ENCODE measurements at regions not wholly inside any gene's neighbourhood (a gene's known extent, or its start where the extent isn't known, plus 50 kb on each side); places are given as distances from the start of the nearest gene placed in this dataset.

DNA sequence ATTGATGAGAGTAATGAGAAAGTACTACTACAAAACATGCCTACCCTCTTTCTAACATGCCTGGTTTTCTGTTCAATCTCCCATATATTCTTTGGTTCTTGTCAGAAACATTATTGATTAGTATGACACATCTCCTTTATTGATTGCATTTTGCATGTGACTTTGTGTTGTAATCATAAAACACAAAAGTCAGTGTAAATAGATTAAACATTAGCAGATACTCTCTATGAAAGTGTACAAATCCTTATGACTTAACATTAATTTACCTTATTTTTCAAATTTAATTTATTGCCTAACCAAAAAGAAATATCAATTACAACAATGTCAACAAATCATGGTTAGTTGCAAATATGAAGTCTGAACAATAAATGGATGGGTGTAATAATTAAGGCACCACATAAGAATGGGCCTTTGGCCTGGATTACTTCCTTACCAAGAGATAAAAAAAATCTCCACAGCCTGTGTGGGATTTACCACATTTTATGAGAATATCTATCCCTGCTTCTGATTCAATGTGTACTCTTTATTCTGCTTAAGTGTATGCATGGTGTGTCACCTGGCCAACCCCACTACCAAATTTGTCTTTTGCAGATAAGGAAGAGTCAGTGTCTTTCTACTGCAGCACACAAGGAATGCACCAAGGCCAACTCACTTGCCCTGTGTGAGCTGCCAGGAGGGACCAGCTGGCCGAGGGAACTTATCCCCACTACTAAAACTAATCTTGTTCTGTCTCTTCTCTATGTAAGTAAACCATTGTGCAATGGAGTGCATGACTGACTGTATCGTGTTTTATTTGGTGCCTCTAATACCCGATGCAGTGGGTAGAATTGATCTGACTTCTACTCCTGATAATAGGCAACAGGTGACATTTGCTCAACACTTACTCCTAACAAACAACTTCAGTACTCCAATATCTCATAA, 1001.9 kb upstream of the CDH10 start:
- TF ChIP-seq ZFP30 (CRISPR knock-in tag; IDR thresholded peaks at IDR 0.05) (no peak), ZNF70 (CRISPR knock-in tag; IDR thresholded peaks at IDR 0.05) (no peak), ZNF565 (CRISPR knock-in tag; conservative IDR thresholded peaks at IDR 0.05; ENCODE audit: low read depth) (no peak), BACH2 (CRISPR knock-in tag; IDR thresholded peaks at IDR 0.05; ENCODE audit: borderline replicate concordance) (no peak), ISL1 (CRISPR knock-in tag; IDR thresholded peaks at IDR 0.05) (no peak), OSR1 (CRISPR knock-in tag; IDR thresholded peaks at IDR 0.05) (no peak), ESRRG (CRISPR knock-in tag; IDR thresholded peaks at IDR 0.05) (no peak), CSDC2 (CRISPR knock-in tag; IDR thresholded peaks at IDR 0.05) (no peak), ZNF8 (CRISPR knock-in tag; IDR thresholded peaks at IDR 0.05) (no peak), TOX (CRISPR knock-in tag; IDR thresholded peaks at IDR 0.05; ENCODE audit: borderline replicate concordance) (no peak), ARNTL (CRISPR knock-in tag; IDR thresholded peaks at IDR 0.05; ENCODE audit: borderline replicate concordance, low read depth) (no peak), SNAI2 (CRISPR knock-in tag; IDR thresholded peaks at IDR 0.05) (no peak), PPARA (CRISPR knock-in tag; IDR thresholded peaks at IDR 0.05; ENCODE audit: borderline replicate concordance) (no peak), TCF4 (CRISPR knock-in tag; IDR thresholded peaks at IDR 0.05; ENCODE audit: borderline replicate concordance) (no peak), RARB (CRISPR knock-in tag; IDR thresholded peaks at IDR 0.05) (no peak), ZC3H10 (CRISPR knock-in tag; IDR thresholded peaks at IDR 0.05) (no peak)
- TF ChIP-seq, protein P1, sequence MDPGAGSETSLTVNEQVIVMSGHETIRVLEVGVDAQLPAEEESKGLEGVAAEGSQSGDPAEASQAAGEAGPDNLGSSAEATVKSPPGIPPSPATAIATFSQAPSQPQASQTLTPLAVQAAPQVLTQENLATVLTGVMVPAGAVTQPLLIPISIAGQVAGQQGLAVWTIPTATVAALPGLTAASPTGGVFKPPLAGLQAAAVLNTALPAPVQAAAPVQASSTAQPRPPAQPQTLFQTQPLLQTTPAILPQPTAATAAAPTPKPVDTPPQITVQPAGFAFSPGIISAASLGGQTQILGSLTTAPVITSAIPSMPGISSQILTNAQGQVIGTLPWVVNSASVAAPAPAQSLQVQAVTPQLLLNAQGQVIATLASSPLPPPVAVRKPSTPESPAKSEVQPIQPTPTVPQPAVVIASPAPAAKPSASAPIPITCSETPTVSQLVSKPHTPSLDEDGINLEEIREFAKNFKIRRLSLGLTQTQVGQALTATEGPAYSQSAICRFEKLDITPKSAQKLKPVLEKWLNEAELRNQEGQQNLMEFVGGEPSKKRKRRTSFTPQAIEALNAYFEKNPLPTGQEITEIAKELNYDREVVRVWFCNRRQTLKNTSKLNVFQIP (CRISPR knock-in tag; IDR thresholded peaks at IDR 0.05; ENCODE audit: borderline replicate concordance, low read depth), result no peak
- TF ChIP-seq, protein P2, sequence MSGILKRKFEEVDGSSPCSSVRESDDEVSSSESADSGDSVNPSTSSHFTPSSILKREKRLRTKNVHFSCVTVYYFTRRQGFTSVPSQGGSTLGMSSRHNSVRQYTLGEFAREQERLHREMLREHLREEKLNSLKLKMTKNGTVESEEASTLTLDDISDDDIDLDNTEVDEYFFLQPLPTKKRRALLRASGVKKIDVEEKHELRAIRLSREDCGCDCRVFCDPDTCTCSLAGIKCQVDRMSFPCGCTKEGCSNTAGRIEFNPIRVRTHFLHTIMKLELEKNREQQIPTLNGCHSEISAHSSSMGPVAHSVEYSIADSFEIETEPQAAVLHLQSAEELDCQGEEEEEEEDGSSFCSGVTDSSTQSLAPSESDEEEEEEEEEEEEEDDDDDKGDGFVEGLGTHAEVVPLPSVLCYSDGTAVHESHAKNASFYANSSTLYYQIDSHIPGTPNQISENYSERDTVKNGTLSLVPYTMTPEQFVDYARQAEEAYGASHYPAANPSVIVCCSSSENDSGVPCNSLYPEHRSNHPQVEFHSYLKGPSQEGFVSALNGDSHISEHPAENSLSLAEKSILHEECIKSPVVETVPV (CRISPR knock-in tag; IDR thresholded peaks at IDR 0.05), result no peak
- TF ChIP-seq, protein P3, sequence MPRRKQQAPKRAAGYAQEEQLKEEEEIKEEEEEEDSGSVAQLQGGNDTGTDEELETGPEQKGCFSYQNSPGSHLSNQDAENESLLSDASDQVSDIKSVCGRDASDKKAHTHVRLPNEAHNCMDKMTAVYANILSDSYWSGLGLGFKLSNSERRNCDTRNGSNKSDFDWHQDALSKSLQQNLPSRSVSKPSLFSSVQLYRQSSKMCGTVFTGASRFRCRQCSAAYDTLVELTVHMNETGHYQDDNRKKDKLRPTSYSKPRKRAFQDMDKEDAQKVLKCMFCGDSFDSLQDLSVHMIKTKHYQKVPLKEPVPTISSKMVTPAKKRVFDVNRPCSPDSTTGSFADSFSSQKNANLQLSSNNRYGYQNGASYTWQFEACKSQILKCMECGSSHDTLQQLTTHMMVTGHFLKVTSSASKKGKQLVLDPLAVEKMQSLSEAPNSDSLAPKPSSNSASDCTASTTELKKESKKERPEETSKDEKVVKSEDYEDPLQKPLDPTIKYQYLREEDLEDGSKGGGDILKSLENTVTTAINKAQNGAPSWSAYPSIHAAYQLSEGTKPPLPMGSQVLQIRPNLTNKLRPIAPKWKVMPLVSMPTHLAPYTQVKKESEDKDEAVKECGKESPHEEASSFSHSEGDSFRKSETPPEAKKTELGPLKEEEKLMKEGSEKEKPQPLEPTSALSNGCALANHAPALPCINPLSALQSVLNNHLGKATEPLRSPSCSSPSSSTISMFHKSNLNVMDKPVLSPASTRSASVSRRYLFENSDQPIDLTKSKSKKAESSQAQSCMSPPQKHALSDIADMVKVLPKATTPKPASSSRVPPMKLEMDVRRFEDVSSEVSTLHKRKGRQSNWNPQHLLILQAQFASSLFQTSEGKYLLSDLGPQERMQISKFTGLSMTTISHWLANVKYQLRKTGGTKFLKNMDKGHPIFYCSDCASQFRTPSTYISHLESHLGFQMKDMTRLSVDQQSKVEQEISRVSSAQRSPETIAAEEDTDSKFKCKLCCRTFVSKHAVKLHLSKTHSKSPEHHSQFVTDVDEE (CRISPR knock-in tag; IDR thresholded peaks at IDR 0.05), result no peak
- TF ChIP-seq, protein P4, sequence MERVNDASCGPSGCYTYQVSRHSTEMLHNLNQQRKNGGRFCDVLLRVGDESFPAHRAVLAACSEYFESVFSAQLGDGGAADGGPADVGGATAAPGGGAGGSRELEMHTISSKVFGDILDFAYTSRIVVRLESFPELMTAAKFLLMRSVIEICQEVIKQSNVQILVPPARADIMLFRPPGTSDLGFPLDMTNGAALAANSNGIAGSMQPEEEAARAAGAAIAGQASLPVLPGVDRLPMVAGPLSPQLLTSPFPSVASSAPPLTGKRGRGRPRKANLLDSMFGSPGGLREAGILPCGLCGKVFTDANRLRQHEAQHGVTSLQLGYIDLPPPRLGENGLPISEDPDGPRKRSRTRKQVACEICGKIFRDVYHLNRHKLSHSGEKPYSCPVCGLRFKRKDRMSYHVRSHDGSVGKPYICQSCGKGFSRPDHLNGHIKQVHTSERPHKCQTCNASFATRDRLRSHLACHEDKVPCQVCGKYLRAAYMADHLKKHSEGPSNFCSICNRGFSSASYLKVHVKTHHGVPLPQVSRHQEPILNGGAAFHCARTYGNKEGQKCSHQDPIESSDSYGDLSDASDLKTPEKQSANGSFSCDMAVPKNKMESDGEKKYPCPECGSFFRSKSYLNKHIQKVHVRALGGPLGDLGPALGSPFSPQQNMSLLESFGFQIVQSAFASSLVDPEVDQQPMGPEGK (CRISPR knock-in tag; IDR thresholded peaks at IDR 0.05; ENCODE audit: borderline replicate concordance), result no peak
- no peak for ATAC-seq

DNA sequence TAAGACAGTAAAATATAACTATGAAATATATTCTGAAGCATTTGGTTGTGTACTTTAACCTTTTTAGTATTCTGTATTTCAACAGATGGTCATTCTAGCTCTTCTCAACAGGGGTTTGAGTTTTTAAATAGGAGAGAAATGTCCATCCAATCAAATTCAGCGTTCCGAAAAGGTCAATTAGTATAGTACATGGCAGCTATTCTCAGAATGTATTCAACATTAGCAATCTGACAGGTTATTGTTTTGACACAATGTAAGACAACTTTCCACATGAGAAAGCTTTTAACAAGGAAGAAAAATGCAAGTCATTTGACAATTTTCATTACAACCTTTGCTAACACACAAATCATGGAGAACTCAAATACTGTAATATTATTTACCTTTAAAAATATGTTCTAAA, 996.3 kb upstream of the CDH10 start:
- ATAC-seq, result no peak

More for the DNA sequence above, 996.3 kb upstream of the CDH10 start:
- TF ChIP-seq, protein P4 (CRISPR knock-in tag; IDR thresholded peaks at IDR 0.05; ENCODE audit: borderline replicate concordance), result no peak
- TF ChIP-seq ZNF565 (CRISPR knock-in tag; conservative IDR thresholded peaks at IDR 0.05; ENCODE audit: low read depth), result no peak

Measured in SK-N-SH treated with all-trans-retinoic acid at 6 μM for 48 hours (cell line).